Fibroblast of peridontal ligament (primary cell): ENCODE measurements at regions not wholly inside any gene's neighbourhood (a gene's known extent, or its start where the extent isn't known, plus 50 kb on each side); places are given as distances from the start of the nearest gene placed in this dataset.
A peak's percentile ranks its signal among the peaks of the same experiment; 100 is the strongest.

Experiments used
- DNase-seq: peaks from one replicate; pipeline ENCODE4 v3.0.0-alpha.2; 2010; ENCODE audit errors: extremely low read depth

- no peak for DNase-seq
Measured at GRCh38 chr13:42658019-42658418, 84.1 kb downstream of the TNFSF11 start.

DNA sequence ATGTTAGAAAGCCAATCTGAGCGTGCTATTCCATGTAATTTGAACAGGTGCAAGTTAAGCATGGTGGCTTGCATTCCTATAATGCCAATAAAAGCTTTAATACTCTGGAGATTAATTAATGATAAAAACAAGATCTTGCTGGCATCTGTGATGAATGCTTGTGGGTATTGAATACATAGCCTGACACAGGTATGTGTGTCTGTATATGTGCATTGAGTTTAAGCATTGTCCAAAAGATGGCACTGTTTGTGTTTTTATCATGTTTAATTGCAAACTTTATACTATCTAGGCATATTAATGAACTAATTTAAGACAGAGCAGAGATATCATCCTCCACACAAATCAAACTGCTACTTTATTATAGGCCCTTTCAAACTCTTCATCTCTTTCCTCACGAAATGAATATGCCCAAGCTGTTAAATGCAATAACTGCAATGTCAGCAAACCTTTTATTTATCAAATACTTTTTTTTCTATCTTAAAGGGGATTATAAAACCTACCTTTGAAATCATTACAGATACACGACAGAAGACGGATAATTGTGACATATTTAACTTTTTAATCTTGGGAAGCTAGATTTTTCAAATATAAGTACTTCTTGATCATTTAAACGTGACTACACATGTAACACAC lies 86.5 kb downstream of the TNFSF11 start:
- peak; percentile 51 for DNase-seq

- no peak for DNase-seq
Measured at GRCh38 chr13:42667638-42668037, 93.7 kb downstream of the TNFSF11 start.

- DNase-seq: no peak
Measured at GRCh38 chr13:42671502-42671901, 97.5 kb downstream of the TNFSF11 start.

GRCh38 chr13:42673677-42674076 lies 99.7 kb downstream of the TNFSF11 start:
- DNase-seq: no peak

DNA sequence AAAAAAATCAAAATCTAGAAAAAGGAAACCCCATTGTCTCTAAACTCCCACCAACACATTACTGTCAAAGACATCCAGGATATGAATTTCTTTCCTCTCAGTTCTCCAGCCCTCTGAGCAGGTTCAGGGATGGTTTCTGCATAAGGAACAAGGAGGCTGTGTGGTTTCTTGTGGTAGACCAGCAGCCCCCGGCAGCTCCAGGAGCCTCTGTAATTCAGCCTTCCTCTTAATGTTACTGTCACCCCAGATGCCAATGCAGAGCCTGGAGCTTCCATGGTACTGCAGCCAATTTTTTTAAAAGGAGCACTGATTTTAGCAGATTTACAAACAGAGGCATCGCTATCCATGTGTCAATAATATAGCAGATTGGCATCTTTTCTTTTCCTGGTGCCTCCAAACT lies 100.6 kb upstream of the FAM216B start:
- no peak for DNase-seq

DNA sequence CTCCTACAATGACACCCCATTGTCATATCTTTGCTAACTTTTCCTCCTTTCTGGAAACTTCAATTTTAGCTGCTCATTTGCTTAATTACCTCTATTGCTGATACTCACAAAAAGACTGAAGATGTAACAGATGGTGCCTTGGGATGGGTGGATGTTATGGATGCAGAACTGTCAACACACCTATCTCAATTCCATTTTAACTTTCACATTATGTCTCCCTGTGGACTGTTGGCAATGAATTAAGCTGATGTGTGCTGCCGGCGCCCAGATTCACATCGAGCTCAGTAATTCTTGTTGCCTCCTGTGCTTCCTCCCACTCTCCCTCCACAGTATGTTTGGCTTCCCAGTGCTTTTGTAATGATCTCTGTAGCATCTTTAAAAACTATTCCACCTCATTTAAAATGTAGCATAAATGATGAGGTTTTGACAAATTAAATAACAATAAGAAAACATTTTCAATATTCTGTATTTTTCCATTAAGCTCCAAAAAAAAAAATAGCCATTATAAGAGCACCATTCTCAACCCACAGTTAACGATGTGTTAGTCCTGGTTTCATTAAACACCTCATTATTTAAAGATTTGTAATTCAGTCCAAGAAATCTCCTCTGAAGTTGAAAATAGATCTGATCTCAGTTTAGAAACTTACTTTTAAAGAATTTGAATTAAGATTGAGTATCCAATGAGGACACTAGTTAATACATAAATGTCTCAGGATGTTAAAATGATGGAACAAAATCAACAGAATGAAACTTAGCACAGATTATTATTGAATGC lies 99.9 kb upstream of the FAM216B start:
- DNase-seq: no peak

- DNase-seq: no peak
Measured at GRCh38 chr13:42684226-42684625, 97.2 kb upstream of the FAM216B start.

- DNase-seq: no peak
Measured at GRCh38 chr13:42685751-42686150, 95.6 kb upstream of the FAM216B start.

DNA sequence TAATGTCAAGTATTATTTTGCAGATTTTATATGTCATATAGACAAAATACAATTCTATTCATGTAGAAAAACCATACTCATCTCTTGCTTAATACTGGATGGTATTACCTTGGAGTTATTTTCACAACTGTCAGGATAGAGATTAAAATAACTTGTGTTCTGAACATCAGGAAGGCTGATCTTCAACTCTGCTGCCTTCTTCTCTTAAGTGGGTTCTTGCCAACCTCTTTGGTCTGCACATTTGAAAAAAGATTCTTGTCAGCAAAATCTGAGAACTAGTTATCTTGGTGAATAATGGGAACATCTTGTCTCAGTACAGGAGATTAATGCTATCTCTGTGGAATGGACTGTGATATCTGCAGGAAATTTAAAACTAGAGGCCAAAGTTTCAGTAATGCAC lies 95.2 kb upstream of the FAM216B start:
- DNase-seq: no peak

GRCh38 chr13:42688821-42689220 lies 92.6 kb upstream of the FAM216B start:
- DNase-seq: no peak

GRCh38 chr13:42696191-42696590 lies 85.2 kb upstream of the FAM216B start:
- no peak for DNase-seq

- DNase-seq: no peak
Measured at GRCh38 chr13:42699912-42700311, 81.5 kb upstream of the FAM216B start.

- DNase-seq: no peak
Measured at GRCh38 chr13:42702716-42703115, 78.7 kb upstream of the FAM216B start.

DNA sequence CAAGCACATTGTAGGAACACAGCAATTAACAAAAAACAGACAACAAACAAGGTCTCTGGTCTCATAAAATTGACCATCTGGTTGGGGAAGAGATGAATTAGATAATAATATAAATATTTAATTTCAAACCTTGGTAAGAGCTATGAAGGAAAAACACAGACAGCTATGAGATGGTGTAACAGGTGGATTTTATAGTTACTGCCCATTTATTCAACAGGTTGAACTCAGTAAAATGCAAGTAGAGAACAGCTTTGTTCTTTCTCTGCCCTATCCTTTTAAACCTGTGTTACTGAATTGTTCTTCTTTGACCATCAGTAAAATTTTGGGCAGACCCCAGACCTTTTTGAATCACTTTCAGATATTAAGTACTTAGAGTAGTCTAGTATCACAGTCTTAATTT lies 77.6 kb upstream of the FAM216B start:
- DNase-seq: no peak

GRCh38 chr13:42706286-42706685 lies 75.1 kb upstream of the FAM216B start:
- no peak for DNase-seq

DNA sequence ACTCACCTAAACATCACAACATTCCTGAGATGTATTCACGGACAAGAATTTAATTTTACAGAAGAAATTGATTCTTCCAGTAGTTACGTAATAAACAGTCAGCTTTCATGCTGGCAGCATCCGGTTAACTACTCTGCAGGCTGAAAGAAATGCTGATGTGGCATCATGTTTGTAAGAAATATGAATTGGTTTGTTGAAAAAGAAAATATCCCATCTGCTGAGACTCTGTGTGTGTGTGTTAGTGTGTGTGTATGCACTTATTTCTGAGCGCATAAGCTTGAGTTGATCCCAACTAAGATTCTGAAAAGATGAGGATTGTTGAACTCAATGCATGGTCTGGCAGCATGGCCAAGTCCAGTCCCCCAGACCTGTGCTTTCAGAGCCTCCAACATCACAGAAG lies 74.3 kb upstream of the FAM216B start:
- DNase-seq: peak; percentile 67

- DNase-seq: peak; percentile 73
Measured at GRCh38 chr13:42707586-42707985, 73.8 kb upstream of the FAM216B start.

DNA sequence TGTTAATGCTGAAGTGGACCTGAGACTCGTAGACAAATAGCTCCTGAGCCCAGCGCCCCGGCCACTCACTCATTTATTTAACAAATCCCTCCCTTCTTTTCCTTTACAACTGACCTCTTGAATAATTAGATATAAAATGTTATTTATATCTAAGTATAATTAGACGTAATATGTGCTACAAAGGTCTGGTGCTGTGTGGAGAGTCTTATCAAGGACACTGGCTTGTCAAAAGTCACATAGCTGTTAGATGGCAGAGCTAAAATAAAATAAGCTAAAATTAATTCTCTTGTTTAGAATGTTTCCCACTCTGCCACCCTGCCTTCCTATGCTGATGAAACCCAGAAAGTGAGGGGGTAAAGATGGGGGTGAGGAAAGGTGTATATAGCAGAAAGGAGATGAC lies 73.0 kb upstream of the FAM216B start:
- no peak for DNase-seq

GRCh38 chr13:42709276-42709675 lies 72.1 kb upstream of the FAM216B start:
- no peak for DNase-seq

DNA sequence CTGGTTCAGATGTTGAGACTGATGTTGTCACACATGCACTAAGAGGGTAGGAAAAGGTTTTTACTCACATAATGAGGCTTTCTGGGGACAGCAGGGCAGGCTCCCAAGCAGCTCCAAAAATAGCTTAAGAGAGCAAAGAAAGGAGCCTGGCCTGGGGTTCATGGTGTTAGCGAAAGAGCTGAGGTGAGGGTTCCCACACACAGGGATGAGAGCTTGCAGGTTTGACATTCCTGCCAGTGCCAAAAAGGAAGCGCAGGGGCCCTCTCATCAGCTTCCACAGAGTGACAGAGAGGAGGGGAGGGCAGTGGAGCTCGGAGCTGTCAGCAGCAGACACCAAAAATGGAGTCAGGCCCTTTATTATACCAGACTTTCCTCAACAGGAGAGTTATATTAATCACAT lies 65.5 kb upstream of the FAM216B start:
- no peak for DNase-seq

- no peak for DNase-seq
Measured at GRCh38 chr13:42717176-42717575, 64.2 kb upstream of the FAM216B start.

GRCh38 chr13:42720113-42720857 lies 61.1 kb upstream of the FAM216B start:
- peak; percentile 100 for DNase-seq
